HTR-8/SVneo (cell line): ENCODE measurements at regions not wholly inside any gene's neighbourhood (a gene's known extent, or its start where the extent isn't known, plus 50 kb on each side); places are given as distances from the start of the nearest gene placed in this dataset.
"Not testable (repeated sequence)": the region's sequence is repeated elsewhere in the genome, so short reads cannot be mapped to it uniquely, and the experiment has no call there.

Experiments
- DNase-seq: peaks from one replicate; pipeline ENCODE4 v3.0.0; 2011; ENCODE audit warnings: low spot score, mixed read lengths; ENCODE audit not compliant: insufficient read length
- FAIRE-seq: peaks from 2 replicates; lab custom pipeline; 2011; peaks lifted over from hg19 to GRCh38; lab: Jason Lieb, UNC

DNA sequence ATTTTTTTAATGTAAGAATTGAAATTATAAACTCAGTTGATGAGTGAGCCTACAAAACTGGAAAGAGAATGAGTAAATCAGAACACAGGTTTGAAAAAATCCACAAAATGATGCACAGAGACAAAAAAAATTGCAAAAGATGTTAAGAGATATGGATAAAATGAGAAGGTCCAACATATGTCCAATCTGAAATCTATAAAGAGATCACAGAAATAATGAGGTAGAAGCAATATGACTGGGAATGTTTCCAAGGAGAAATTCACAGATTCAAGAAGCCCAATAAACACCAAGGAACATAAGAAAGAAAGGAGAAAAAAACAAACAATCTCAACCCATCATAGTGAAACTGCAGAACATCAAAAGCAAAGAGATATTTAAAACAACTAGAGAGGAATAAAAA is 288.4 kb upstream of the SLC30A5 start:
- DNase-seq (no peak), FAIRE-seq (no peak)

DNA sequence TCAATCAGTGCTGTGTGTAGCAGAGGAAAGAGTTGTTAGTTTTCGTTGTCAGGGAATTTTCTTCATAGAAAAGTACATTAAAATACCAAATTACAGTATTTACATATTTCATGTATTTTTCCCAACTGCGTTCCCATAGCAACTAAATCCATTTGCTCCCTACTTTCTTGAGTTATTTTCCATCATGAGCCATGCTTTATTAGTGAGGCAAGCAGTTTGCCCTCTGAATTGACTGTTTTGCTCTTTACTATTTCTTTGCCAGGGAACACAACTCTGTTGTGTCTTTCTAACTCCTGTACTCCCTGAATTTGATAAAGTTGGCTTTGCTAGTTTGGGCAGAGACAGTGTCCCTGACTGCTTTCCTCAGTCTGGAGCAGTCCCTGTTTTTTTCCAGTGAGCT is 276.2 kb upstream of the SLC30A5 start:
- no peak for DNase-seq
- no peak for FAIRE-seq

DNA sequence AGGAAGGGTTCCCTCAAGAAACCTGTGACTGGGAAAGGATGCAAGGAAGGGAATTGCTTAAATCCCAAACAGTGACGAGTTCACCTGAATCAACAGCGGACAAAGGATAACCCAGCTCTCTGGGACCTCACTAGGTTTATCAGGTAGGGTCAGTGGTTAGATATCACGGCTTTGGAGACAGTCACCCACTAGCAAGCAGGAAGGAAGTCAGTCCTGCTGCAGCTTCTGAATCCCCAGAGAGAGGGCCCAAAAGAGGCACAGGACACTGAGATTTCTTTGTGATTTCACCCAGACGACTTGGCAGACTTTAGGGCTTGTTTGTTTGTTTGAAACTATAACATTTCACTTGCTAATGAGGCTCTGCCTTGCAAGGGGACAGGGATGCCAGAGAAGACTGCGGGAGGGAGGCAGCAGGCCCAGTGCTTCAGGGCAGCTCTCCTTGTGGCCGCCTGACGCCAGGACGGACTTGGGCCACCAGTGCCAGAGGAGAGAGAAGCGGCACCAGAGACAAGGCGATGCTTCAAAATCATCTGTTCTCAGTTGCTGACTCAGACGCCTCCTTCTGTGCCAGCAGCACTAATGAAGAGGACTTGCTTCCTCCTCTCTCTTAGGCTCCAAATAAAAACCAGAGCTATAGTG is 275.6 kb upstream of the SLC30A5 start:
- DNase-seq (no peak), FAIRE-seq (no peak)

DNA sequence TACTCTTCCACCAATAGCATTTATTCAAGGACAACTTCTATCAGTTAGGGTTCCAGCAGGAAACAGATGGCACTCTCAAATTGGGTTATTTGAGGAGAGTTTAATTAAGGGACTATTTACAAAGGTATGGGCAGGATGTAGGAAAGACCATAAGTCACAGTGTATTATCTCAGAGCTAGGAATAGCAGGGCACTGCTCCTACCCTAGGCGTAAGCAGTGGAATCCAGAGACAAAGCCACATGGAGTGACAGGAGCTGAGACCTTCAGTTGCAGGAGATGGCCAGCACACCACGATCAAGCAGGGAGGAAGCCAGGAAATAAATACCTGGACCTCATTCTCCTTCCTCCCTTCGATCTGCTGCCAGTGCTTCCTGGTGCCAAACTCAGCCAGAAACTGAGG is 274.9 kb upstream of the SLC30A5 start:
- FAIRE-seq, result no peak
- no peak for DNase-seq

DNA sequence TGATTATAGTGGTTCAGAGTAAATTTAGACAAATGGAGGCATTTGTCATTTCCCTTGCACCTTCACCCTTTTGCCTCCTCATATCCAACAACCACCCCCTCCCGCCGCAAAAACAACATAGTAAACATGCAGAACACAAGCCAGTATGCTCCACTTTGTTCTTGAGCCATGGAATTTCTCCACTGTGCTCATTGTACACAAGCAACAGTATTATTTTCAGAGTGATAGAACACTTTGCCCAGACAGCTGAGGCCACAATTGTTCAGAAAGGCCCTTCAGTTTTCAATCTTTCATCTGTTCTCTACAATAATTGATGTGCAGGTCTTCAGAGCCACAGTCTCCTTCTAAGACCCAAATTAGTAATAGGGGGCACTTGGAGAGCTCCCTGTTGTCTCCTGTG is 272.8 kb upstream of the SLC30A5 start:
- DNase-seq, result no peak
- no peak for FAIRE-seq

DNA sequence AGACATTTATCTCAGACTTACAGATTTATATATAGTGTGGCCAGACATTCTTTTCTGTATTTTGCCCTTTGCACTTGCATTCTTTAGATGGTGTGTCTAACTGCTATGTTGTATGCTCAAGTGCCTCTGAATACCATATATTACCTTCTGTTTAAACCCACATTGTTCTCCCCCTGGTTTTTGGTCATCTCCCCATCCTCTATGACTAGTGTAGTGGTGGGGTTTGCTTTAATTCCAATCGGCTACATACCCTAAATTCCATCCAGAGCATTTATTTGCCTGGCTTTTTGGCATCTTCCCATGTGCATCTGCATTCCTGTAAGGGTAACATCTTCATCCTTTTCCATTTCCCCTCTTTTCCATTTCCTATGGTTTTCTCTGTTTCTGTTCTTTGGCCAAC is 271.0 kb upstream of the SLC30A5 start:
- no peak for FAIRE-seq

DNA sequence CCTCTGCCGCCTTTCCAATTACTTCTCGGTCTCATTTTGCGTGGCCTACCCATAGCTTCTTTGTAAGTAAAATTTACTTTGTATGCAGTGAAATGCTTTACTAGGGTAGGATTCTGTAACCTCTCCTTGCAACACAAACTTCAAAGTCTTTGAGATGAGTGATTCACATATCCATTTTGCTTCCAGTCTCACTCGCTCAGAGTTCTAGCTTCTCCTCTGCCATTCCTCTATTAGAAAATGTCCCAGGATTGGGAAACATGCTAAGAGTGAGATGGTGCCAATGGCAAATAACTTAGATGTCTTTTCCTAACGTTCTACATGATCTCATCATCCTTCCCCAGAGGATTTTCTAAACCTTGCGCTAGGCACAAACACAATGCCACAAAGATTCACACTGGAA is 270.5 kb upstream of the SLC30A5 start:
- FAIRE-seq, result no peak

More for the DNA sequence above, 271.0 kb upstream of the SLC30A5 start:
- DNase-seq, result no peak

DNA sequence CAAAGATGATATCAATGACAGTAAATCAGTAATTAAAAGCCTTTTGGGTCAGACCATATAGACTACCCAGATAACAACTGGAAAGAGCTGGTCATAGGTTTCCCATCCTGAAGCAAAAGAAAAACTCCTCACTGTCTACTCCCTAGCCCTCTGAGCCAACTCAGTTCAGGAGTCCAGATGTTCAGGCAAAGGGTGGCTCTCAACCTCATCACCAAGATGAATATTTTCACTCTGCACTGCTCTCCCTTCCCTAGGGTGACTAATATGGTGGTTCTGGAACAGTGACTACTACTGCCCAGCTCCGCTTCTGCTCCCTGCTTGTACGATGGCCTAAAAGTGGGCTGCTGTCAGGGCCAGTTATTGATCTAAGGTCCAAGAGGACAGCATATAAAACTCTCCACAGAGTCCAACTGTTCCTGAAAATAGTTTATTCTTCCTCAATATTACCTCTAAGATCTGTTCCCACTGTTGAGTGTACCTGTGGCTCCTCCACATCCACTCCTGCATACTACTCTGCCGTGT is 263.4 kb upstream of the SLC30A5 start:
- FAIRE-seq (no peak), DNase-seq (no peak)

More for the DNA sequence above, 270.5 kb upstream of the SLC30A5 start:
- DNase-seq, result no peak

DNA sequence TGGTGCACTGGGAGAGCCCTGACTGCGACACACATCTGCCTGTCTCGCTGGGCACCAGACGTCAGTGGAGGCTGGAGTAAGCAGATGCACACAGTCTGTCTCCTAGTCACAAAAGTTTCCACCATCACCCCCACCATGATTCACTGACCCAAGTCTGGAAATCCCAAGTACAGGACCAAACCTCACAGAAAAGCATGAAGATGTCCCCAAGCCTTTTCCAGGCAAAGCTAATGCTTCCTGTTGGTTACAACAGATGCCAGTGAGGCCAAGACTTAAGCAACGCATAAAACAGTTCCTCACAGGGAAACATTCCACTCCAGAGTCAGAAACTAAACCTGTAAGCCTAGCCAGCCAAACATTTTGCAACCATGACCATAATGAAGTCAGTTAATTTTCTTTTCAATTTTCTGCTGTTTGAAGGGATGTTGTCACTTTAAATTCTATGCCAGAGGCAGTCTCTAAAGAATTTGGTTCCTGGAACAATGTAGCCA is 259.3 kb upstream of the SLC30A5 start:
- FAIRE-seq (no peak), DNase-seq (no peak)

DNA sequence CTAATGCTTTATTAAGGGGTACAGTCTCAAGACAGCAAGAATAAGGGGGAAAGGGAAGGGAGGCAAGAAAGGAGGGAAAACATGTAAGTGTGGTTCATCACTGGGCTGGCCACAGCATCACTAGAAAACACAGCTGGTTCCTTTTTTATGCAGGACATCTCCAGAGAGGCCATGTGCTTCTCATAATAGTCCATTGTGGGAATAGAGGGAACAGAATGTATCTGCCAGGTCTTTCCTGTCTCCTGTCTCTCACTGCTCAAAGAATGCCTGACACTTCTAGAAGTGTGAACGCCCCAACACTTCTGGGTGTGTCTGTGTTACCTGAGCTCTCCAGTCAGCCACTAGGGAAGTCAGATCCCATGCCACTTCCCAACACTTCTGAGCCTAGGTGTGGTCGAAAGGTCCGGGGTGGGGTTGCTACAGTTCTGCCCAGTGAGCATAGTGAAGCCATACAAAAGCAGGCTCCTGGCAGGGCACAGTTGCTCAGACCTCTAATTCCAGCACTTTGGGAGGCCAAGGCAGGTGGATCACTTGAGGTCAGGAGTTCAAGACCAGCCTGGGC is 255.6 kb upstream of the SLC30A5 start:
- no peak for FAIRE-seq
- DNase-seq, result no peak

DNA sequence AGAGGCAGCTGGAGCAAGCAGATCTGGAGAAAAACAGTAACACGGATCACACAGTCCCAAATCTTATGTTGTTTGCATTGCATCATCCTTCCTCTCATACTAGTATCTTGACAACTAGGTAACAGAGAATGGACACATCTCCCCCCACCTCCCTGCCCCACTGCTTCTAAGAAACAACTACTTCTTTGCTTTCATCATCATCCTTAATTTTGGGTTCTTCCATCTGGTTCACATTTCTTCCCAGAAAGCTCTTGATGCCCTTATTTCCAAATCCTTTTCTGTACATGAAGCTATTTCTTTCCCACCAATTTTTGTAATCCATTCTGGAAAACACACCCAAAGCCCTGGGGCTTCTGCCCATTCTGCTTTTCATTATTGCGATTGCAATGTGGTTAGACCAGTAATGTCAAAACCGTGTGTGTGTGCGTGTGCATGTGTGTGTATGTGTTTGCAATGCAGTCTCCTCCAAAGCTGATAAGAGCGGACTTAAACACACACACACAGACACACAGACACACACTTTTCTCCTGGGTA is 254.7 kb upstream of the SLC30A5 start:
- FAIRE-seq, result no peak
- no peak for DNase-seq

DNA sequence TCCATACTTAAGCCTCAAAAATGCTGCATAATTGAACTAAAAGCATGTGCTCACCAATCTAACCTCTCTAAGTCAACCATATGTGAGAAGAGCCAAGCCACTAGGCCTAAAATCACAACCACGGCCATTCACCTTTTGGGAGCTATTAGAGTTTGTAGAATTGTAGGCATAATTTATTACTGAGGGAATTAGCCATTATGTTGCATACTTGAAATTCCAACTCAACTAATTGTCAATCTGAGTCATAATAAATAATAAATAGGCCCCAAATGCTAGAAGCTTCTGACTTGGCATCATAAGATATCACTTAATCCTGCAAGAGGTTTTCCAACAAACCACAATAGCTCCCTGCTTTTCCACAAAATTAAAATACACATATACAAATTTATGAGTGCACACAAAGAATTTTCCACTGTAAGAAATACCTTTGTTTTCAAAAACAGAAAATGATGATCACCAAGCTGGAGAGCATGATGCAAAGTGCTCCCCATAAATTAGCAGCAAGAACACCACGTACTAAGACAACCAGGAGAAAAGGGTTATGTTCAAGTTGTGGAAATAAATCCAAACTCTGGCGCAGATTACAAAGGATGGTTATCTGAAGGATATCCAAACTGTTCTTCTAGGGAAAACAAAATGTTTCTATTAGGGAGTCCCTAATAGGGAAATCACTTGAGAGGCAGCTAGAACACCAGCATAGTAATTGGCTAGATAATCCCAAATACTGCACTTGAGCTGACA is 250.0 kb upstream of the SLC30A5 start:
- FAIRE-seq, result no peak
- DNase-seq, result no peak

DNA sequence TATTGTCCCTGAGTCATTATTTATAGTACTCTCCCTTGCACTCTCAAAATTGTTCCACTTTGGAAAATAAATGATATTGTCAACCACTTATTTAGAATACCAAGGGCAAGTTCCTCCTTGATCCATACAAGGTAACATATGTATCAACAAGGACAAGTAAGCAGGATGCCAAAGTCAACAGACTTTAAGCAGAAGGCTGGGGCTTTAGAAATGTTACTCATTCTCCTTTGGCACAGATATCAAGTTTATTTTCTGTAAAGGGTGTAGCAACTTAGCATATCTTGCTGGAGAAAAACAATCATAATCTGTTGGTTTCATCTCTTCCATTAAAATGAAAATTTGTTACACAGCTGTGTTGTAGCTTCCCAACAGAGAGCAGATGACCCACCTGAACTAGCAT is 248.7 kb upstream of the SLC30A5 start:
- FAIRE-seq (no peak), DNase-seq (no peak)

DNA sequence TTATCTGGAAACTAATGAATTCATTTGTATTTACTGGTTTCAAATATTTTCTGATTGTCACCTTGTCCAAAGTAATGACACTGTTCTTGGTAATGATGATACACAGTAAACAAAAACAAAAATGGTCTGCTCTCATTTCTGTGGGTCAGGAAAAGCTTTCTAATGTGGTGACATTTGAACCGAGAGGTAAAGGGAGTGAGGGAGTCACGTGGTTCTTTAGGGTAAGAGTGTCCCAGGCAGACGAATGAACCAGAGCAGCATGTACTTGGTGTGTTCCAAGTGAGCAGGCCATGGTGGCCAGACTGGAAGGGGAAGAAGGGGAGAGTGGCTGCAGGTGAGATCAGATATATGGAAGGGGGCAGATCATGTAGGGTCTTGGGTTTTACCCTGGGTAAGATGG is 247.0 kb upstream of the SLC30A5 start:
- FAIRE-seq (no peak), DNase-seq (no peak)

DNA sequence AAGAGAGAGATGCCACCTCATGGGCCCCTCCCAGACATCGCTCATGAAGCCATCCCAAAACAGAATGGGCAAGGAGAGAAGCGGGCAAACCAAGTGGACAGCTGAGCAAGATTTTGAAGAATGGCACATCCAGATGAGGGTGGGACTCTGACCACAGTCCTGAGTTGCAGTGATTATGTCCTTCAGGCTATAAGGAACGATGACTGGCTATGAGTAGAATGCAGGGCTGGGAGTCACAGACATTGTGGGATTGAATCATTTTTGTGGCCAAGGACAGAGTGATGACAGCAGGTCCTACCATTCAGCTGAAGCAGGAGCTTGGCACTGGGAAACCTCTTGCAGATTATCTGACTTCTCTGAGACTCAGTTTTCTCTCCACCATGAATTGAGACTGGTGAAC is 245.7 kb upstream of the SLC30A5 start:
- DNase-seq (peak; percentile 18), FAIRE-seq (no peak)

DNA sequence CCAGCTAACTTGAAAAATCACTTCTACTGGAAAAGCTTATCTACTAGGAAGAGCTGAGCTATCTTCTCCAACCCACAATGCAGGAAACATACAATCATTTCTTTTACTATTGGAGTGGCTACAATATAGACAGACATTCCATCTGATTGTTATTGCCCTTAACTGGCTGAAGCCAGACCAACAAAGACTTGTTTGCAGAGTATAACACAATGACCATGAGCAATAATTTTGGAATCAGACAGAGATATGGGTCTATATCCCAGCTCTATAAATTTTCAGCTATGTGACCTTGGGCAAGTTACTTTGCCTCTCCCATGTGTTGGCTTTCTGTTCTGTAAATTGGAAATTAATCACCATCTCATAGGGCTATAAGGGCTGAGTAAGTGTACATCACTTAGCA is 244.7 kb upstream of the SLC30A5 start:
- DNase-seq, result no peak
- no peak for FAIRE-seq

DNA sequence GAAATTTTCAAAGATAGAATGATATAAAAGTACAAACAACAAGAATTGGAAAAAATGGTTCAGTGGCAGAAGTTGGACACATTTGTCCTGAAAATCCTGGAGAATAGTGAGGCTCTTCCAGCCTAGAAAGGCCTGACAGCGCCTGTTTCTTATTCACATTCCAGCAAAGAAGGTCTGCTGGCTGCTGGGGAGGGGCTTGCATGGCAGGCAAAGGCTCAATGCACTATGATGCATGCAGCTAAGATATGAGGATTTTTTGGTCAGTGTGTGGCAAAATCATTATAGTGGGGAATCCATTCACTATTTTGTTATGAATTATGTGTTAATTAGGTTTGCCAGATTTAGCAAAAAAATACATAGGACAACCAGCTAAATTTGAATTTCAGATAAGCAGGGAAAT is 243.9 kb upstream of the SLC30A5 start:
- no peak for FAIRE-seq
- DNase-seq, result no peak

DNA sequence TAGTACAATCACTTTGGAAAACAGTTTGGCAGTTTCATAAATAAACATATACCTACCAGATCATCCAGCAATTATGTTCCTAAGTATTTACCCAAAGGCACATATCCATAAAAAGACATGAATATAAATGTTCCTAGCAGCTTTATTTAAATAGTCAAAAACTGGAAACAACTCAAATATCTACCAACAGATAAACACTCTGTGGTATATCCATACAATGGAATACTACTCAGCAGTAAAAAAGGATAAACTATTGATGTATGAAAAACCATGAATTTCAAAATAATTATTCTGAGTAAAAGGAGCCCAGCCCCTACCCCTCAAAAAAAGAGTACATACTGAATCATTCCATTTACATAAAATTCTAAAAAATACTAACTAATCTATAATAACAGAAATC is 232.7 kb upstream of the SLC30A5 start:
- no peak for DNase-seq
- no peak for FAIRE-seq

DNA sequence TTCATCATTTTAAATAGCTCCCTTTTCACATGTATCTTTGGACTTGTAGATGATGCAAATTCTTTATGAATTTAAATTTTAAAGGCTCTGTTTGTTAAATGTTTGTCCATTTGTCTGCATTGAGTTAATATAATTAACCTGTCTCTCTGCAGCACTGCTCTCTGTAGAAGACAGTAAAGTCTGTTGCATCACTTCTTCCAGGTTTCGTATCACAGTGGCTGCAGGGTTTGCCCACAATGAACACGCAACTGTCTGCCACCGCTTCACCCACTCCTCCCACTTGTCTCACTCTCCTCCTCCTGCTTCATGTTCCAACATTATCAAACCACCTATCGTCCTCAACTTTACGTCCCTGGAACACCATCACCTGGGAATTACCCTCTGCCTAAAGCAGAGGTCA is 231.3 kb upstream of the SLC30A5 start:
- FAIRE-seq, result no peak

DNA sequence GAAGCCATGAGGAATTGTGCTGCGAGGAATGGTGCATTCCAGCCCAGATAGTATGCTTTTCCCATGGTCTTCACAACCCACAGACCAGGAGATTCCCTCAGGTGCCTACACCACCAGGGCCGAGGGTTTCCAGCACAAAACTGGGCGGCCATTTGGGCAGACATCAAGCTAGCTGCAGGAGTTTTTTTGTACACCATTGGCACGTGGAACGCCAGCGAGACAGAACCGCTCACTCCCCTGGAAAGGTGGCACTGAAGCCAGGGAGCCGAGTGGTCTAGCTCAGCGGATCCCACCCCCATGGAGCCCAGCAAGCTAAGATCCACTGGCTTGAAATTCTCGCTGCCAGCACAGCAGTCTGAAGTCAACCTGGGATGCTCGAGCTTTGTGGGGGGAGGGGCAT is 228.6 kb upstream of the SLC30A5 start:
- FAIRE-seq, DNase-seq: not testable (repeated sequence)

More for the DNA sequence above, 231.3 kb upstream of the SLC30A5 start:
- DNase-seq, result no peak
